Neural cell (in vitro differentiated cells): ENCODE measurements at regions not wholly inside any gene's neighbourhood (a gene's known extent, or its start where the extent isn't known, plus 50 kb on each side); places are given as distances from the start of the nearest gene placed in this dataset.

Experiments used
- H2AFZ ChIP-seq: fragments of 200-600, 300-800 bp; sonication (generic), shearing (Covaris generic); 2 replicates; pipeline ENCODE4 v1.6.0; 2014; ENCODE audit warnings: low read depth, mild to moderate bottlenecking, antibody characterized with exemption, low read length, moderate library complexity
- H3F3A ChIP-seq: fragments of 200-600 bp; shearing (Covaris generic); 2 replicates; pipeline ENCODE4 v1.6.1; 2016; ENCODE audit warnings: mild to moderate bottlenecking, moderate library complexity, mixed read lengths, antibody characterized with exemption, low read length; ENCODE audit not compliant: insufficient read depth, poor library complexity, severe bottlenecking
- H3K27ac ChIP-seq: fragments of 200-600, 300-800 bp; sonication (generic), shearing (Covaris generic); 2 replicates; pipeline ENCODE4 v1.5.1; 2014; ENCODE audit warnings: mild to moderate bottlenecking, low read length, moderate library complexity
- H3K27me3 ChIP-seq: fragments of 300-800, 200-600 bp; sonication (generic), shearing (Covaris generic); 2 replicates; pipeline ENCODE4 v1.6.0; 2014; ENCODE audit warnings: mild to moderate bottlenecking, low read depth, low read length, moderate library complexity; ENCODE audit not compliant: insufficient read depth
- H3K36me3 ChIP-seq: fragments of 300-800, 200-600 bp; sonication (generic), shearing (Covaris generic); 2 replicates; pipeline ENCODE4 v1.5.1; 2014; ENCODE audit warnings: mild to moderate bottlenecking, antibody characterized with exemption, low read length, moderate library complexity; ENCODE audit not compliant: insufficient read depth
- H3K4me2 ChIP-seq: fragments of 300-800, 200-600 bp; sonication (generic), shearing (Covaris generic); 2 replicates; pipeline ENCODE4 v1.6.0; 2014; ENCODE audit warnings: mild to moderate bottlenecking, low read length
- H3K4me3 ChIP-seq: fragments of 300-800, 200-600 bp; sonication (generic), shearing (Covaris generic); 2 replicates; pipeline ENCODE4 v1.5.1; 2014; ENCODE audit warnings: mild to moderate bottlenecking, low read length, moderate library complexity
- H3K79me2 ChIP-seq: fragments of 200-600 bp; shearing (Covaris generic); replicated peaks from 2 replicates; pipeline ENCODE4 v1.6.0; 2014; ENCODE audit warnings: mild to moderate bottlenecking, low read length, moderate library complexity; ENCODE audit not compliant: insufficient read depth
- H3K9ac ChIP-seq: fragments of 300-800, 200-600 bp; sonication (generic), shearing (Covaris generic); 2 replicates; pipeline ENCODE4 v1.6.1; 2016; ENCODE audit warnings: mild to moderate bottlenecking, low read length, mixed read lengths
- H3K9me2 ChIP-seq: fragments of 200-600 bp; shearing (Covaris generic); 2 replicates; pipeline ENCODE4 v1.6.1; 2016; ENCODE audit warnings: mild to moderate bottlenecking, low read length, mixed read lengths; ENCODE audit not compliant: insufficient read depth
- H3K9me3 ChIP-seq: fragments of 200-600, 300-800 bp; sonication (generic), shearing (Covaris generic); 2 replicates; pipeline ENCODE4 v1.6.1; 2016; ENCODE audit warnings: mild to moderate bottlenecking, mixed run types, low read length, moderate library complexity, mixed read lengths
- H4K20me1 ChIP-seq: fragments of 200-600 bp; shearing (Covaris generic); 2 replicates; pipeline ENCODE4 v1.6.1; 2016; ENCODE audit warnings: mild to moderate bottlenecking, mixed run types; ENCODE audit not compliant: insufficient read depth
- CTCF ChIP-seq: fragments of 450-650 bp; IDR thresholded peaks from 2 replicates; pipeline ENCODE4 v1.5.1; 2014; ENCODE audit warnings: antibody characterized with exemption, mild to moderate bottlenecking, moderate library complexity; ENCODE audit not compliant: poor library complexity, severe bottlenecking
- EP300 ChIP-seq: fragments of 450-650 bp; conservative IDR thresholded peaks from 2 replicates; pipeline ENCODE4 v1.6.1; 2014; ENCODE audit warnings: antibody characterized with exemption, mild to moderate bottlenecking, moderate library complexity; ENCODE audit not compliant: poor library complexity, severe bottlenecking
- EZH2 ChIP-seq: fragments of 200-600, 300-800 bp; shearing (Covaris generic), sonication (generic); IDR thresholded peaks from 2 replicates; pipeline ENCODE4 v1.6.1; 2014; ENCODE audit warnings: antibody characterized with exemption, low read length, borderline replicate concordance, mild to moderate bottlenecking; ENCODE audit not compliant: insufficient read depth, poor library complexity, severe bottlenecking
- MXI1 ChIP-seq: fragments of 450-650 bp; conservative IDR thresholded peaks from 2 replicates; pipeline ENCODE4 v1.6.1; 2014; ENCODE audit warnings: antibody characterized with exemption, mild to moderate bottlenecking; ENCODE audit not compliant: poor library complexity, severe bottlenecking
- POLR2AphosphoS5 ChIP-seq: IDR thresholded peaks from 2 replicates; pipeline ENCODE4 v1.6.1; 2012
- RAD21 ChIP-seq: fragments of 450-650 bp; conservative IDR thresholded peaks from 2 replicates; pipeline ENCODE4 v1.6.1; 2014; ENCODE audit warnings: antibody characterized with exemption, mild to moderate bottlenecking, moderate library complexity
- REST ChIP-seq: IDR thresholded peaks from 2 replicates; pipeline ENCODE4 v1.6.1; 2012; ENCODE audit warnings: borderline replicate concordance
- SMC3 ChIP-seq: fragments of 450-650 bp; conservative IDR thresholded peaks from 2 replicates; pipeline ENCODE4 v1.6.1; 2014; ENCODE audit warnings: antibody characterized with exemption, mild to moderate bottlenecking, moderate library complexity; ENCODE audit not compliant: poor library complexity
- TAF1 ChIP-seq: IDR thresholded peaks from 2 replicates; pipeline ENCODE4 v1.6.1; 2012; ENCODE audit warnings: low read depth

GRCh38 chr2:43059183-43059897, 167.1 kb downstream of the ZFP36L2 start:
- H4K20me1 ChIP-seq, result no peaks in the 10 kb centered on the region
- no peaks in the 10 kb centered on the region for H3F3A ChIP-seq
- no peaks in the 10 kb centered on the region for H3K79me2 ChIP-seq
- H3K27ac ChIP-seq, result no peak overlapping the region
- no peaks in the 10 kb centered on the region for H3K9me3 ChIP-seq
- H3K4me2 ChIP-seq, result no peak overlapping the region
- H3K36me3 ChIP-seq, result no peaks in the 10 kb centered on the region
- no peak overlapping the region for H3K4me3 ChIP-seq
- no peak for TF ChIP-seq RAD21
- no peak for TF ChIP-seq SMC3
- no peak for TF ChIP-seq POLR2AphosphoS5
- no peak for TF ChIP-seq EP300
- TF ChIP-seq REST, result no peak
- no peak for TF ChIP-seq MXI1
- no peak for TF ChIP-seq CTCF
- TF ChIP-seq TAF1, result no peak
- TF ChIP-seq EZH2, result no peak
- H3K9me2 ChIP-seq, result no peaks in the 10 kb centered on the region
- no peak overlapping the region for H2AFZ ChIP-seq
- H3K9ac ChIP-seq, result no peak overlapping the region
- no peaks in the 10 kb centered on the region for H3K27me3 ChIP-seq

DNA sequence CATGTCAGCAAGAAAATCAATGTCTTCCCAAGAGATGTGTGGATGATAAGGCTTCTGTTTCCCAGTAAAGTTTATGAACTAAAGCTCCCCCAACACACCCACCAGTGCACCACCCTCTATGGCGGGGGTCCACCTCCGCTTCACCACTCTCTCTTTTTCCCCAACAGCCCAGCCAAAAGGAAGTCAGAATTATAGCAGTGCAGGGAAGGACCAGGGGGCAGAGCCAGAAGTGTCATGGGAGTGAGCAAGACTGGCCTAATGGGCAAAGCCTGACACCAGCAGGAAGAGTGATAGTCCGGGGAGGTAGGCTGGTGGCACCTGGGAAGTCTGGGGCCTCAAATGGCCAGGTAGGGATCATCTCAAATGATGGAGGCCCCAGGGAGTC, 167.7 kb downstream of the ZFP36L2 start:
- Histone ChIP-seq H3K9ac (no peak overlapping the region), H3K4me2 (no peak overlapping the region), H3K79me2 (no peaks in the 10 kb centered on the region), H3K27me3 (no peaks in the 10 kb centered on the region), H3K9me2 (no peaks in the 10 kb centered on the region), H3K27ac (no peak overlapping the region), H3K4me3 (no peak overlapping the region), H4K20me1 (no peaks in the 10 kb centered on the region), H3K36me3 (no peaks in the 10 kb centered on the region), H3K9me3 (no peaks in the 10 kb centered on the region), H2AFZ (no peak overlapping the region), H3F3A (no peaks in the 10 kb centered on the region)
- TF ChIP-seq MXI1 (no peak), SMC3 (no peak), CTCF (no peak), REST (no peak), POLR2AphosphoS5 (no peak), EZH2 (no peak), TAF1 (no peak), RAD21 (no peak), EP300 (no peak)
